GM21360 (cell line): ENCODE measurements at regions not wholly inside any gene's neighbourhood (a gene's known extent, or its start where the extent isn't known, plus 50 kb on each side); places are given as distances from the start of the nearest gene placed in this dataset.

Experiments
- ATAC-seq: cut with Tn5 transposase; IDR thresholded peaks from one replicate; pipeline ENCODE4 v1.9.1; 2021; ENCODE audit warnings: mild to moderate bottlenecking, moderate library complexity; ENCODE audit not compliant: unreplicated experiment

DNA sequence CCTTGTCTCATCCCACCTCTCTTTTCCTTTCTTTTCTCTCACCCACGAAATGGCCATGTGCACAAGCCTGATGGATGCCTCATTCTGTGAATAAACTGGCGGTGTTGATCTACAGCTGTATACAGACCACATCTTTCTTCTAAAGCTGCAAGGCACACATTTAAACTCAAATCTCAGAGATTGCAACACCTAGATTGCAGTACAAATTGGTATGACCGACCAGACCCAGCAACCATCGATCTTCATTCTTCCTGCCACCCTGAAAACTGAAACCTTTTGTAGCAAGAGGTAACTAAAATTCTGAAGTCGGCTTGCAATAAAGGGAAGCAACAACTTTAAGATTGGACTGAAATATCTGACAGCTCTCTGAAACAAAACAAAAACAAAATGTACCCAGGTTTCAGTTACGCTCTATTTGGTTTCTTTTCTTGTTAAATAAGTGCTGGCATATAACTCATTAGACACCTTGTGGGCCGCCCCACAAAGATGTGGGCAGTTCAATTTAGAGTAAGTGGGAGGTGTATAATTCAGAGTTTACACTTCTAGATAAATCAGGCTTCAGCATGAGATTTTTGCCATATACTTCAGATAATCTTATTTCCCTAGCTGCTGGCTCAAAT is 390.0 kb upstream of the NOVA1 start:
- no peak for ATAC-seq

DNA sequence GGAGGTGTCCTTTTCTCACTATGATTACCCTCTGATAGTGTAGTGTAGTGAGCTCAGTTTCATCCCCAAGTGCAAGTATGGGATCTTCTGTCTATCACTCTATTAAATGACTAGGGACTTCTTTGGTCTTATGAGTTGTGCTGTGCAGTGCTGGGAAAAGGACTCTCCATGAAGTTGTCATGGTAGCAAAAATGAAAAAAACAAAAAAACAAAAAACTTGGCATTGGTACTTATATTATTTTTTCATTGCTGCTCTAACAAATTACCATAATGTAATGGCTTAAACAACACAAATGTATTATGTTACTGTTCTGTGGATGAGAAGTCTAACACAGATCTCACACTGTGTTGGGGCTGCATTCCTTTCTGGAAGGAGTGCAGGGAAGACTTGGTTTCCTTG is 393.1 kb upstream of the NOVA1 start:
- ATAC-seq = no peak

DNA sequence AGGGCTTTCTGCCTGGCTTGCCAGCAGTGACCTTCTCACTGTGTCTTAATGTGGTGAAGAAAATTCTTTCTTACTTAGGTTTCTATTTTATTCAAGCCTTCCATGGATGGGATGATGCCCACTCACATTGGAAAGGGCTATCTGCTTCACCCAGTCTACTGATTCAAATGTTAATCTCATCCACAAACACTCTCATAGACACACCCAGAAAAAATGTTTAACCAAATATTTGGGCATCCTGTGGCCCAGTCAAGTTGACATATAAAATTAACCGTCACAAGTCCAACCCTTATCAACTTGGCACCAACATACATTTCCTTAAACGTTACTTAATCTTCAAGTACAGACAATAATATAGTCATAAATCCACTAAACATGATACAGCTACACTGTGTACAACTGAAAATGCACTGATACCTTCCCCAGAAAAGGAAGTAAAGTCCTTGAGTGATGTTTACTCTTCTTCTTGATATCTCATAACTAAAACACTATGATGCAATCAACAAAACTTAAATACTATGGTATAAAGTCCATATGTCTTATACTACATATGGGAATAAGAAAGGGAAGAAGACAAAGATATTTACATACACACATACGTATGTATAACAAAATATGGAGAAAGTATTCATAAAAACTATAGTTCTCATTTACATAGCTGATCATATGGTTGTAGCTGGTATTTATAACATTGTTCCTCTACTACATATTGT is 394.7 kb upstream of the NOVA1 start:
- no peak for ATAC-seq

DNA sequence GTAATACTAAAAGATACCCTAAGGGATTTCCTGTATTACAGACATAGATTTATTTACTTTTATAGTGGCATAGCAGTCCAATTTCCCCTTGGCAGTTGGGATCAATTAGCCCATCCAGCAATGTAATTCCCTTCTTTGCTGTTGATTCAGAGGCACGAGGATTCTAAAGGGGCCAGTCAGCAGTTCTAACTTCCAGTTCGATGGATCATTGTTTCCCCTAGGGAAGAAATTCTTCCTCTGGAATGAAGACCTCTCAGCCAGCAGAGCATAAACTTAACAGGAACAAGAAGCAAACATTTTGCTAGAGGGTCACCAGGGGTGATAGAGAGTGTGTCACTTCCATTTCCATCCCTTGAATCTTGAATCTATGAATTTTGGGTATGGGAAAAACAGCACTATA is 395.7 kb upstream of the NOVA1 start:
- no peak for ATAC-seq

DNA sequence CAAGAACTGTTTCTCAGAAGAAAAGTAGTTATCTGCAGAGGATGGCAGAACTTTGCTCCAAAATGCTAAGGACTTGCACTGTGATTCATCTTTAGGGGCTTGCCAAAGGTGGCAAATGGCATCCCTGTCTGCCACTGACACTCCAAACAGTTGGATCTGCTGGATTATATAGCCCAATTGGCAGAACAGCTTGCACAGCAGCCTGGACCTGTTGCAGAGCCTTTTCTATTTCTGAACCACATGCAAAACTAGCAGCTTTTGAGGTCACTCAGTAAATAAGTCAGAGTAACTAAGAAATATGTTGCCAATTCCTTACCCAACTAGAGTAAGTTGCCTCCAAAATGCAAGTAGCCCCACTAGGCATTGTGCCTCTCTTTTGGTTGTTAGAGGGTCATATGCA is 397.5 kb upstream of the NOVA1 start:
- ATAC-seq = no peak

DNA sequence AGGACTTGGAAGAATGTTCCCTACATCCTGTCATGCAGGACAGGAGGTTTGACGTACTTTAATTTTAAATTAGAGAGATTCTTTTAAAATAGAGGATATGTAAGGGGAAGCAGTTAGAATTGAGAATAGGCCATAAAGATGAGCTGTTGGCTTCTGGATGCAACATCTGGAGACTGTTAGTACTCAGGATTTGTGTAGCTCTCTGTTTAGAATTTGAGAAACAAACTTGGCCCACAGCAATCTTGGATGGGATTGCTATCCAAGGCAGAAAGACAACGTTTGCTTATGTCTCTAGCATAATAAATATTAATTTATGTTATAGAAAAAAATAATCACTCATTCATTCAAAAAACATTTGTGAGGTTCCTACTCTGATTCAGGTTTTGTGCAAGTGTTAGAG is 398.4 kb upstream of the NOVA1 start:
- no peak for ATAC-seq

DNA sequence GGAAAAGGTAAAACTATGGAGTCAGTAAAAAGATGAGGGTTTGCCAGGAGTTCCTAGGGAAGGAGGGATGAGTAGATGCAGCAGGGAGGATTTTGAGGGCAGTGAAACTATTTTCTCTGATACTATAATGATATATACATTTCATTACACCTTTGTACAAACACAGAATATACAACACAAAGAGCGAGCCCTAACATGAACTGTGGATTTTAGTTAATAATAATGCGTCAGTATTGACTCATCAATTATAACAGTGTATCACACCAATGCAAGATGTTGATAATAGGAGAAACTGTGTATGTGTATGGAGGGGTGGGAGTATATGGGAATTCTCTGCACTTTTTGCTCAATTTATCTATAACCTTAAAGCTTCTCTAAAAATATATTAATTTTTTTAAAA is 404.3 kb upstream of the NOVA1 start:
- no peak for ATAC-seq

DNA sequence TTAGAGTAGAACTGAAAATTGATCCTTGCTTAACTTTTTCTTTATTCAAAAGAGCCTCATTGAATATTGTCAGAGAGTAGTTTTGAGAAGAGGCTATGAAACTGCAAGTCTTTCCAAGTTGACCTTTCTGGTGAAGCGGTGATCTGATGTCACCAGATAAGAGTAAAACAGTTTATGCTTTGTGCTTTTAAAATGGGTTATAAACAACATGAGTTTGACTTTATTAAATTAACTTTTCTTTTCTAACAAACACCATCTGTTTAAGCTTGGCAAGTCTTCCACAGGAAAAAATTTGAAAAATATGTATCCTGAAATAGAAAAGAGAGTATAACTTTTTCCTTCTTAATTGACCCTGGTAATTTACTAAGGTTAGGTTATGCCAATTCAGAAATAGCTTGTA is 408.7 kb upstream of the NOVA1 start:
- no peak for ATAC-seq

DNA sequence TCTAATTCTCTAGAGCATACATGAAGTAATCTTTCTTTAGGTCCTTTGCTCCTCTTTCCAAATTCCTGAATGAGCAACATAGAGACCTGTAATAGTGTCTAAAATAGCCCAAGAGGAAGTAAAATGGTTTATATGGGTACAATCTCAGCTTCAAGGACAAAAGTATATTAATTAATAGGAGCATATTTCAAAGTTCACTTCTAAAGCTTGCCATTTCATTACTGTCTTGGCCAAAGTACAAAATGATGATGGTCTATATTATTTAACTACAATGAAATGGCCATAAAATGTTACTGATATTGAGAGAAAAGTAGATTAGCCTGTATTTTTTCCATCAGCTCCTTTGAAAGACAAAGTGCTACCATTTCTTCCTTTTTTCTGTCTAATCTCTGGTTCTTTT is 410.4 kb upstream of the NOVA1 start:
- no peak for ATAC-seq

DNA sequence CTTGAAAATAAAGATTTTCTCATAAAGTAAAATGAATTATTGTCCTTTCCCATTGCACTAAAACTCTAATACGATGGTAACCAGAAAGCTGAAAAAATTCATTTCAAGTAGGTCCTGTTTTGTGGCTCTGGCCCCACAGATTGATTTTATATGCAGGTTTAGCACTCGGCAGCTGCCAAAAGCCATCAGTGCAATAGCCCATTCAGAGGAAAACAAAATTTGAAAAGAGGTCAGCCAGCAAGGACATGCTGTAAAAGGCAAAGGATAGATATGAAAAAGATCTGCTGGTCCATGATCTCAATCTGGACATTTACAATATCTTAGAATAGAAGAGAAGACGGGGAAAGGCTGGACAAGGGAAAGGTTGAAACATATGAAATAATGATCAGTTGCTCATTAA is 414.8 kb upstream of the NOVA1 start:
- no peak for ATAC-seq

DNA sequence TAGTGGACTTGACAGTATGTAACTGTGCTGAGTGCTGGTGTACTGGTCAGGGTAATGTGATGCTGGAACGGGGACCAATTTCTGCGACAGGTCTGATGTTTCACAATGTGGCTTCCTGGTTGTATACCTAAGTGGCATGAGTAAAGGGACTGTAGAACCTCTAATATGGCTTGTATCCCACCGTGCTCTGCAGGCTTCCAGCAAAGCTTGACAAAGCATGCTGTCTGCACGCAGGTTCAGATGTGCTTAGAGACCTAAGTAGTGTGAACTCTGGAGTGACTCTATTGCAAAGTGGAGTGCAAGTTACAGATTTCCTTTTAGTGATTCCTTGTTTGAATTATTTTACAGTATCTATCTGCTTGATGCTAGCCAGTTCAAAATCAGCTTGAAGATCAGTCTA is 415.8 kb upstream of the NOVA1 start:
- no peak for ATAC-seq

DNA sequence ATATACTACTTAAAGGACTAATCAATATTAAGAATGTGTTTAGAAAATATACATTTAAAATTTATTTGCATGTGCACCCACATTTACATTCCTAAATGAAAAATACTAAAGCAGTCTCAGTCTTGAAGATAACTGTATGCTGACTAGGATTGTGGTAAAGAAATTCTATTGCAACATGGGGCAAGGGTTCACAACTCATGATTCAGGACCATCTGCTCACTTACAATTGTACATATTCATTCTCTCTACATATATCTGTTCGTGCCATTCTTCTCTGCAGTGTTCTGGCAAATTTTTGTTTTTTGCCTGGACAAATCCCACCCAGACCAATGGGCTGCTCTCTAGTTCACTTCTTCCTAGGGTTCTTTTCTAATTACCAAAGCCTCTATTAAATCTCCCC is 417.2 kb upstream of the NOVA1 start:
- ATAC-seq = no peak

DNA sequence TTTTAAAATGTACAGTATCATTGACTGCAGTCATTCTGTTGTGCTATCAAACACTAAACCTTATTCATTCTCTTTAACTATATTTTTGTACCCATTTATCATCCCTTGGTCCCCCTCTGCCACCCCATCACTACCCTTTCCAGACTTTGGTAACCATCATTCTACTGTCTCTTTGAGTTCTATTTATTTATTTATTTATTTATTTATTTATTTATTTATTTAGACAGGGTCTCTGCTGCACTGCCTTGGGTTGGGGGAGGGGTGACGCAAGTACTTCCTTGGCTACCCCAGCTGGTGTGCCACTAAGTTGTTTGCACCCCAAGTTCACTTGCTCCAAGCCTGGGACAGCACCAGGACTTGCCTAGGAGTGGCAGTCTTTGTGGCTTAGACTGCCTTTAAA is 427.8 kb upstream of the NOVA1 start:
- ATAC-seq = no peak

DNA sequence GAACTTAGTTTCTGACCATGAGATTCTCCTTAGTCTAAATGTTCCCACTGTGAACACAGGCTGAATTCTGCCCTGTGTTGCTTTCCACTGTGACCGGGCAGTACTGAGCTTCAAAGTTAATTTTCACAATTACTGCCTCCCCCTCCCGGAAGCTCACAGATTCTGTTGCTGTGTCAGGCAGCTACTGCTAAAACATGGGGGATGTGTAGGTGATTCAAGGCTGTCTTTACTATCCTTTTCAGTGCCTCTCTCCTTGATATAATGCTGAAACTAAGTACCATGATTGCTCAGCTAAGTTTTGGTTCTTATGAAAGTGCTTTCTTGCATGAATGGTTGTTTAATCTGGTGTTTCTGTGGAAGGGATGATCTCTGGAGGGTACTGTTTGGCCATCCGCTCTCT is 428.3 kb upstream of the NOVA1 start:
- no peak for ATAC-seq

DNA sequence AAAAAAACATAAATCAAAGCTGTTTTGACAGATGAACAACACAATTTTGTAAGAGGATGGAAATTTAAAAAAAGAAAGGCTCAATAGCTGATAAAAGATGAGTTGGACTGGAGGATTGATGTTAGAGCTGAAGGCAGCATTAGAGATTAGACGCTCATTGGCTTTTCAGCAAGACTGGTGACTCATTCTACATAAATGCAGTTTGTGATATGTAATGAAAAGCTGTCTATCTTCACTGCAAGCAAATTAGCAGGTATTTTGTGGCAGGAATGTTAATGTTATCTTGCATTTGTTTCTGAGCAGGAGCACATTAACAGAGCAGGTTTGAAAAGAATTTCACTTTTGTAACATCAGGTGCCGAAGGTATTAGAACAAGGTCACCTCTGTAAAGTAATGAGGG is 442.7 kb upstream of the NOVA1 start:
- no peak for ATAC-seq

DNA sequence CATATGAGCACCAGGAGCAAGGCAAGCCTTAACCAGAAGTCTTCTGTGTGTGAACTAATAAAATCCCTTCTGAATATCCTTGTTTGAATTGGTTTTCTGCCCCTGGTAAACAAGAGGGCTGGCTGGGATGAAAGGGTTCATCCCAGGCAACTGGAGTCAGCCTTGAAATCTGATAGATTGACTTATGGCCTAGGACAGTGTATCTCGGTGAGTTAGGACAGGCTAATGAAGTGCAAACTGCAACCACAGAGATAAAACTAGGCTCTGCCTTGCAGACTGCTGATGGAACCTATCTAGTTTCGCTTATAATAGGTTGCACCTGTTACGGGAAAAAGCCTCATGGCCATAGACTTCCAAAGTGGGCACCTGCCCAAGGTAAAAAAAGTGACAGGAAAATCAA is 451.9 kb upstream of the NOVA1 start:
- no peak for ATAC-seq

DNA sequence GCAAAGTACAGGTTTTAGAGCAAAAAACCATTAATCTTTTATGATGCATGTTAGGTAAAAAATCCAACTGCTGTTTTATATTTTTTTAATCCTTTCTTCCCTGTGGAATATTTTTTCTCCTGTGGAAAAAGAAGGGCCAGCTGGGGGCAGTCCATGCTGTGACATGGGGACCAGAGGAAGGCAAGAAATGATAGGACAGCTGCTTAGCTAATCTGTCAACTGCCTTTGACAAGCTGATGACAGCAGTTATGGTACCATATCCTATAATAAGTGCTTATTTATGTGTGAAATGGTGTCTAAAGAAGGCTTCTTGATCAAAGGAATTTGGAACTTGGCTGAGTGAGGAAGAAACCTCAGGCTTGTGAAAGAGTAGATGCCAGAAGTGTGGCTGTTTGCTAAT is 452.4 kb upstream of the NOVA1 start:
- ATAC-seq = no peak

DNA sequence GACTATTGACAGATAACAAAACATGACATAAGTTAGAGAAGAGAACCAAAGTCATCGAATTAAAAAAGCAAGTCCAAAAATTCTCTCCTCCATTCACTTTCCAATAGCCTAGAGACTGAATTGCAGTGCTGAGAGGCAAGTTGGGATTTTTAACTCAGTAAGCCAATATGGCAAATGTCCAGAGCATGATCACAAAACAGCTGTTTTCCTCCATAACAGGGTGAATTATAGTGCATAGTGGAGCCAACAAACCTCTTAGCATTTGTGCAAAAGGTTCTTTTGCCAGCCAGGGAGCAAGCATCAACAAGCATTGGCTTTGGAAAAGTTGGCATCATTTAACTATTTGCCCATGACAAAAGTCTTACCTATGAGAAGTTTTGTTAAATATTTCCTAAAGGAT is 458.8 kb upstream of the NOVA1 start:
- ATAC-seq = no peak

DNA sequence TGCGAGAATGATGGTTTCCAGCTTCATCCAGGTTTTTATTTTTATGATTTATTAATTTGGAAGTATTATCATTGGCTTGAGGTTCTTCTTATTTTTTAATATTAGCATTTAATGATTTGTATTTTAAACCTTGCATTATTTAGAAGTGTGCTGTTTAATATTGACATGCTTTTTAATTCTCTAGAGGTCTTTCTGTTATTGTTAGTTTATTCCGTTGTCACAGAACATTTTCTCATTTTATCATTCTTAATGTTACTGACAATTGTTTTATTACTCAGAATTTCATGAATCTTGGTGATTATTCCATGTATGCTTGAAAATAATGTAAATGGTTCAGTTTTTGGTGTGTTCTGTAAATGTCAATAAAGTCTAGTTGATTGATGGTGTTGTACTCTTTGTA is 463.5 kb upstream of the NOVA1 start:
- ATAC-seq = no peak

DNA sequence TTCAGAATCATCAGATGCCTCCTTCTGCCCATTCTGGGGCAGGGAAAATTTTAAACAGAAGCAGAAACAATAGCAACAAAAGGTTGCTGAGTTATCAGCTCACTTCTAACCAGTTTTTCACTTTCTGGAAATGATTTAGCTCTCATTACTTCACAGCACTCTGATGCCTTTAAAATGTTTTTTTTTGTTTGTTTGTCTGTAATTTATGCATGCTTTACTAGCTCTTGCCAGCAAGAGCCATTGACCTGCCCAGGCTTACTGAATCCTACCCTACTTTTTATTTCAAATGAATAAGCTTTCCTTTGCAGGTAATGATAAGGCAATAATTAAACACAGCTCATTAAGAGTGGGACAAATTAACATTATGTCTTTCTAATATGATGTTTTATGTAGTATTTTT is 466.1 kb upstream of the NOVA1 start:
- ATAC-seq = no peak

DNA sequence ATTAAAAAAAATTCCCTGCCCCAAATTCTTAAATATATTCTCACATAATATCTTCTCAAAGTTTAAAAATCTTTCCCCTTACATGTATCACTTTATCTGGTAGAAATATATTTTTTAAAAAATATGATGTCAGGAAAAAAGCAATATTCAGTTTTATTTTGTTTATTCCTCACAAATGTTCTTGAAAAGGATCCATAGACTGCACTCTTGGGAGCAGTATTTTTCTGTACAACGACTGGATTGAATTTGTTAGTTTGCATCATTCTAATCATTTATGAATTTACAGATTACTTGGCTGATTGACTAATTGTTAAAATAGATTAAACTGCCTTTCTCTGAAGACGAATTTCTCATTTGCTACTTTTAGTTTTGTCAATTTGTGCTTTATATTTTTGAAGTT is 468.1 kb upstream of the NOVA1 start:
- ATAC-seq = no peak

DNA sequence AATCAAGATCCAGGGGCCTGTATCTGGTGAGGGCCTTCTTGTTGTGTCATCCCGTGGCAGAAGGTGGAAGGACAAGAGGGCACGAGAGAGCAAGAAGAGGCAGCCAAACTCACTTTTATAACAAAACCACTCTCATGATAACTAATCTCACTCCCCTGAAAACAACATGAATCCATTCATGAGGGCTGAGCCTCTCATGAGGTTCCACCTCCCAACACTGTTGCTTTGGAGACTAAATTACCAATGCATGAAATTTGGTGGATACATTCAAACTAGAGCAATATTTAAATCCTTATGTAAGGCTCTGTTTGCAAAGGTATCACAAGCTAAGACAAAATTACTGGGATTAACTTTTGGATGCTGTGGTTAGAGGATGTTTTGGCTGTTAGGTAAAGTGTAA is 470.1 kb upstream of the NOVA1 start:
- ATAC-seq = no peak

DNA sequence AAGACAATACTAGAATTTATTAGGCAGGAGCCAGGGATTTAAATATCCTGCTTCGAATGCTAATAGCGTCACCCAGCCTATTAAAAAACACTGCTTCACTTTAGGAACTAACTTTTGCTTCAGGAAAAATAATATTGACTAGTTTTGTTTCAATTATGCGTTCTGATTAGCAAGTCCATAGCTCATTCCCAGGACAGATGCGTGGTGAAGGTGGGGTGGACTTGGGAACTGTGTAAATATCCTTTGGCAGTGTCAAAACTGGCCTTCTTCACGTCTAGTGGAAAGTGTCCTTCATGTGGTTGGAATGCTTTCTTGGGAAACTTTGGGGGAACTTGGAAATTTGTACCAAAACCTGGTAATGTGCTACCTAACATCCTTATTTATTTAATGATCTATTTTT is 474.8 kb upstream of the NOVA1 start:
- ATAC-seq = no peak
